AG09309 (cell line): ENCODE measurements at regions not wholly inside any gene's neighbourhood (a gene's known extent, or its start where the extent isn't known, plus 50 kb on each side); places are given as distances from the start of the nearest gene placed in this dataset.

Experiments used
- DNase-seq: peaks from one replicate; pipeline ENCODE4 v3.0.0-alpha.2; 2010; ENCODE audit warnings: low read depth
- H3K4me3 ChIP-seq: 2 replicates; pipeline ENCODE4 v1.5.1; 2011; ENCODE audit warnings: mild to moderate bottlenecking, low read depth, low read length, moderate library complexity; ENCODE audit not compliant: control insufficient read depth
- CTCF ChIP-seq: IDR thresholded peaks from 2 replicates; pipeline ENCODE4 v1.5.1; 2011; ENCODE audit warnings: mild to moderate bottlenecking, low read depth, low read length, inconsistent platforms; ENCODE audit not compliant: insufficient read depth, control insufficient read depth; ENCODE audit errors: missing control alignments

DNA sequence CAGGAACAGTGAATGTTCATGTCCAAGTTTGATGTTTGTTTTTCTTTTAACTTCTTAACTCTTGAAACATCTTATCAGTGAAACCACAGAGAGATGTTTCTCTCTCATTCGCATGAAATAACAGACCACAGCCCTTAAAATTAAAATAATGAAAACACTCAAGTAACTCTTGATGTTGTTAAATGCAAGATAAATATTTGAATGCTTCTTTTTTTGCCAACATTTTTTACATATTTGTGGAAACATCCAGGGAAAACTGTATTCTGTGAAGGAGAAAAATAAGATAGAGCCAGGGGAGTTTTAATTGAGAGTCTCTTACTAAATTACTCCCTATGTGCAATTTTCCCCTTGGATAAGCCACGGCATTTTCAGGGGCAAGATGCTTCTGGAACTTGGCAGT, 361.8 kb upstream of the MGMT start:
- TF ChIP-seq CTCF = no peak
- DNase-seq = no peak
- H3K4me3 ChIP-seq = no peak overlapping the region

GRCh38 chr10:129106314-129106713, 360.7 kb upstream of the MGMT start:
- H3K4me3 ChIP-seq = no peak overlapping the region
- DNase-seq = no peak
- no peak for TF ChIP-seq CTCF

DNA sequence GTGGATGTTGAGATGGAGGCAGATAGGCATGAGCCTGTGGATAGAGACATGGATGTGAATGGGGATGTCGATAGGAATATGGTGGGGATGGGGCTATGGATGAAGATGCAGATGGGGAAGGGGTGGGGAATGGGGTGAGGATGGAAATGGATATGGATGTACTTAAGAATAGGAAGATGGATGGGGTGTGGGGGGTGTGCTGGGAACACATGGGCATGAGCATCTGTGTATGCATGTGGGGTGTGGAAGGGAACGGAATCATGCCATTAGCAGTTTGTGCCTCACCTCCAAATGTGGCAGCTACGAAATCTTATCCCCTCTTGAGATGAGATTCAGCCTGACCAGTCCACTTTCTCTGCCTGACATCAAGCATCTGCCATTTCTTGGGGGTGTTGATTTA, 359.5 kb upstream of the MGMT start:
- no peak overlapping the region for H3K4me3 ChIP-seq
- no peak for TF ChIP-seq CTCF
- DNase-seq = no peak

DNA sequence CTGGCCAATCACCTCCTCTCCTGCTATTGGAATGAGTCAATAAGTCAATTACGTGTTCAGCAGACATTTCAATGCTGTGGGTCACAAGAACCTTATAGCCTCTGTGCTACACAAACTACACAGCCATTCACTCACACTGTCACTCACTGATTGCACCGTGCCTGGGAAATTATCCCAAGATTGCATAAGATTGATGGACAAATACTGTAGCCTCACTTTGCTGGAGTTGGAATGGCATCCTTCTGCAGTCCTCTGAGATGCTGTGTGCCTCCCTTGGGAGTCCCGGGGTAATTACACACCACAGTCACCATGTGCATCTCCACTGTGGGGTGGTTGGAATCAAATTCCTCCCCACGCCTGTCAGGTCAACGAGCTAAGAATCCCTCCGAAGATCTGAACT, 358.7 kb upstream of the MGMT start:
- no peak for DNase-seq
- H3K4me3 ChIP-seq = no peak overlapping the region
- TF ChIP-seq CTCF = no peak

DNA sequence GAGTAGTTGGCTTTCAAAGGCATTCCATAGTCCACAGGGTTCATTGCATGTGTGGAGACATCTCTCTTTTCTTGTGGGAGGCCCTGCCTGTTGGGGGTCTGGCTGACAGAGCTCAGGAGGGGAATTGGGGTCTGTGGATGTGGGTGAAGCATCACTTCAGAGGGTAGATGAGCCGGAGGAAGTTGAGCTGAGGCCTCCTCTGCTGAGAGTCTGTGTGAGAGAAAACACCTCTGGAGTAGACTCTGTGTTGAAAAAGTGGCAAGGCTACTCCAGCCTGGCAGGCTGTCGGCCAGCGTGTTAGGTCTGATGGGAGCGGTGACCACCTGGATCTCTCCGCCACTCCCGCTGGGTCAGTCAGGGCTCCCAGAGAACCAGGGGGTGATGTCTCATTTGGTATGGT, 358.0 kb upstream of the MGMT start:
- DNase-seq = no peak
- no peak for TF ChIP-seq CTCF
- H3K4me3 ChIP-seq = no peak overlapping the region

- no peak for DNase-seq
- no peak for TF ChIP-seq CTCF
- no peak overlapping the region for H3K4me3 ChIP-seq
Measured at GRCh38 chr10:129110780-129111179, 356.3 kb upstream of the MGMT start.

DNA sequence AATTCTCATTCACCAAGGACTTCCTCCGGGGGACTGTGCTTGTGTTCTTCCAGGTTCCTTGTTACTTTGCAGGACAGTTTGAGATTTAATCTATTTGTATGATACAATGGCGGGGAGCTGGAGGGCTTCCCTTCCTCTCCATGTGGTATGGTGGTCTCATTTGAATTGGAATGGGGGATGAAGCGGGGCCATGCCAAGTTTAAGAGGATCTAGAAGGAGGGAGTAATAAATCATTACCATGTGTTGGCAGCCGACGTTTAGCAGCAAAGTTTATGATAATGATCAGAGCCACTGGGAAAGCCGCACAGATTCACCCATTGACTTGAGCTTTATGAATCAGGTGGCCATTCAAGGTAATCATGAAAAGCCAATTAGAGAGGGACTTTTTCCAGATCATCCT, 355.1 kb upstream of the MGMT start:
- TF ChIP-seq CTCF = no peak
- H3K4me3 ChIP-seq = no peak overlapping the region
- DNase-seq = no peak
